GM19351 (cell line): ENCODE measurements at regions not wholly inside any gene's neighbourhood (a gene's known extent, or its start where the extent isn't known, plus 50 kb on each side); places are given as distances from the start of the nearest gene placed in this dataset.
"Not testable (repeated sequence)": the region's sequence is repeated elsewhere in the genome, so short reads cannot be mapped to it uniquely, and the experiment has no call there.

Experiments used
- ATAC-seq: cut with Tn5 transposase; IDR thresholded peaks from one replicate; pipeline ENCODE4 v1.9.1; 2021; ENCODE audit warnings: mild to moderate bottlenecking, moderate library complexity; ENCODE audit not compliant: unreplicated experiment

DNA sequence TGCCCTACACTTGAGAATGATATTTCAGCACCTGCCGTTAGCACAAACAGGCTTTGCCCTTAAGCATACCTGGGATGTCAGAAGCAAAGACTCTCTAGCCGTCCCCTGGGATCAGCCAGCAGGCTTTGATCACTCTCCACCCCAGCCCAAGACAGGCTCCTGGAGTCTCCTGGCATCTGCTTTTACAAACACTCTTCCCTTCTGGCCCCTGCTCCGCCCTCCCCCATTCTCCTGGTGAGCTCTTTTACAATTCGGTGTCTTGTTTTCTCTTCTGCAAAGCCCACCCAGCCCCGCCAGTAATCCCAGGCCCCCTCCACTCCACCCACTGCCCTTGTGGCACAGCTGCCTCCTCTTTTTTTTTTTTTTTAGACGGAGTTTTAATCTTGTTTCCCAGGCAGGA, 50.4 kb downstream of the KATNIP start:
- ATAC-seq = no peak

DNA sequence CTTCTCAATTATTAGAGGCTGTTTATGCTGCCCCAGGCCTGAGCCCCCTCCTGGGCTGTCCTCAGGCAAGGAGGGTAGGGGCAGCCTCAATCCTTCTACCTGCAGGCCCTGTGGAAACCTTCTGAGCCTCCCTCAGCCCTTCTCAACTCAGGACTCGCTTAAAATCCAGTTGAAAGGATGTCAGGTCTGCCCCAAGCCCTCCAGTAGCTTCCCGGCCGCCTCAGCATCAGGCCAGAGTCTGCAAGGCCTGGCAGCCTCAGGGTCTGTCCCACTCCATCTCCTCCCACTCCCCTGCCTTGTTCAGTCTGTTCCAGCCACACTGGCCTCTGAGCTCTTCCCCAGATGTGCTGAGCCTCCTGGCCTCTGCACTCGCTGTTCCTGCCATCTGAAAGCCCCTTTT, 52.2 kb downstream of the KATNIP start:
- no peak for ATAC-seq

DNA sequence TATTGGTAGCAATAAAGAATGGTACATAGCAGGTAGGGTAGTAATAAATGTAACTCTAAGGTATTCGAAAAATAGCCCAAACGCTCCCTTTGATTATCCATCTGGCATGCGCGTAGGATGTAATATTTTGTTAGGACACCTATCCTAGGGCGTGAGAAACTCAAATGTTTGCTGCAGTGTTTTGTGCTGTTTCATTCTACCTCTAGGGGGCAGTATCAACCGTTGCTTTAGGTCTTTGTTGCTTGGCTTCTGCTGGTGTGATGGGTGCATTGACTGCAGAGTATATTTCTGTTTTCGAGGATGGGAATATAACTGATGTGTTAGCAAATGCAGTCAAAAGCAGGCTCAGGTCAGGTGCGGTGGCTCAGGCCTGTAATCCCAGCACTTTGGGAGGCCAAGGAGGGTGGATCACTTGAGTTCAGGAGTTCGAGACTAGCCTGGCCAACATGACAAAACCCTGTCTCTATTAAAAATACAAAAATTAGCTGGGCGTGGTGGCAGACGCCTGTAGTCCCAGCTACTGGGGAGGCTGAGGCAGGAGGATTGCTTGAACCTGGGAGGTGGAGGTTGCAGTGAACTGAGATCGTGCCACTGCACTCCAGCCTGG, 55.7 kb downstream of the KATNIP start:
- ATAC-seq = not testable (repeated sequence)

DNA sequence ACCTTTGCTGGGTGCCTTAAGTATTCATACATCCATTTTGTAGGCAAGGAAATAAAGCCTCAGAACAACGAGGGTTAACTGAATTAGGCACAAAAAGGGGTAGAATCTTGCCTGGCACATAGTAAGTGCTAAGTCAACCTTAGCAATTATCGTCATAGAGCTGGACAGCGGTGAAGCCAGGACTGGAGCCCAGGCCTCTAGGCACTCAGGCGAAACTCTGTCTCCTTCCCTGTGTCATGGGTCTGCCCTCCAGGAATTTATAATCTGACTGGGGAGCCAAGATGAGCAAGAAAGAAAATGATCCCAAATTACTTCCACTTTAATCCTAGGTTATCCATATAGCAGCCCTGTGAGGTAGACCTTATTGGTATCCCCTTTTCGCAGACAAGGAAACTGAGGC, 61.4 kb downstream of the KATNIP start:
- no peak for ATAC-seq

DNA sequence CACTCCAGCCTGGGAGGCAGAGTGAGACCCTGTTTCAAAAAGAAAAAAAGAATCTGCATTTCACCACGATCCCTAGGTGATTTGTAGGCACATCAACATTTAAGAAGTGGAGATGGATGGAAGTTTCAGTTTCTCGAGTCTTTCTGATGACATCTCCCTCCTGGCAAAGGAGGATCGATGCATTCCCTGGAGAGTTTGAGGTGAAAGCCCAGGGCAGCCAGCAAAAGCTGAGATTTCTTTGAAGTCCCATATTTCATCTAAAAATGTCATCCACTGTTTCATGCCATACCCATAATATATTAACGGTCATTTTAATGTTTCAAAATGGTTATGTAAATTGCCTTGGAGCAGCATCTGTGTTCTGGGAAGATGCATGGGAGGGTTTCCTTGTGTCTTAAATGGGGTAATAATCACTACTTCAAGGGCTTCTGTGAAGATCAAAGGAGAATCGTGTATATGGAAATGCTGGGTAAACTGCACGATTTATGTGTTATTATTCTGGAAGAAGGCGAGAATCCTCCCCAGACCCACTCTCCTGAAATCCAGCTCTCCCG, 63.4 kb downstream of the KATNIP start:
- no peak for ATAC-seq

DNA sequence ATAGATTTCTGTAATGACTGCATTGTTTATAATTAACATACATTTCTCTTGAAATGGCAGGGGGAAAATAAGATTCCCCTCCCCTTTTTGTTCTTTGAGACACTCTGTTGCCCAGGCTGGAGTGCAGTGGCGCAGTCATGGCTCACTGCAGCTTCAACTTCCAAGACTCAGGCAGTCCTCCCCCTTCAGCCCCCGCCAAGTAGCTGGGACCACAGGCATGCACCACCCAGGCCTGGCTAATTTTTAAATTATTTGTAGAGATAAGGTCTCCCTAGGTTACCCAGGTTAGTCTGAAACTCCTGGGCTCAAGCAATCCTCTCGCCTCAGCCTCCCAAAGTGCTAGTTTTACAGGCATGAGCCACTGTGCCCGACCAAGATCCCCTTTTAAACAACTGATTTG, 67.7 kb downstream of the KATNIP start:
- no peak for ATAC-seq

DNA sequence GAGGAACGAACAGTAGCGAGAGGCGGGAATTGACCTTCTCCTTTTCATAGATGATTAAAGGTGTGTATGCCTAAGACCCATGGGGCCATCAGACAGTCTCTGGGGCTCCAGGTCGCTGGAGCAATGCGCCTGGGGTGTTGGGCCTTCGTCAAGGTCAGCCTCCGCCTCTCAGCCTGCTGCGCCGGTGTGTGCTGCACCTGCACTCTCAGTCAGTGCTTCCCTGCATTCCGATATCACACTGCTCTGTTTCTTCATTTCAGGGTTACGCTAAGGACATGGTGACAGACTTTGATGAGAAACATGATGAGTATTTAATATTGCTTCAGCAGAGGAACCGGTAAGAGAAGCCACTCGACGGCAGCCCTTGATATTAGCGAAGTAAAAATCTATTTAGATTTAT, 68.2 kb downstream of the KATNIP start:
- no peak for ATAC-seq

DNA sequence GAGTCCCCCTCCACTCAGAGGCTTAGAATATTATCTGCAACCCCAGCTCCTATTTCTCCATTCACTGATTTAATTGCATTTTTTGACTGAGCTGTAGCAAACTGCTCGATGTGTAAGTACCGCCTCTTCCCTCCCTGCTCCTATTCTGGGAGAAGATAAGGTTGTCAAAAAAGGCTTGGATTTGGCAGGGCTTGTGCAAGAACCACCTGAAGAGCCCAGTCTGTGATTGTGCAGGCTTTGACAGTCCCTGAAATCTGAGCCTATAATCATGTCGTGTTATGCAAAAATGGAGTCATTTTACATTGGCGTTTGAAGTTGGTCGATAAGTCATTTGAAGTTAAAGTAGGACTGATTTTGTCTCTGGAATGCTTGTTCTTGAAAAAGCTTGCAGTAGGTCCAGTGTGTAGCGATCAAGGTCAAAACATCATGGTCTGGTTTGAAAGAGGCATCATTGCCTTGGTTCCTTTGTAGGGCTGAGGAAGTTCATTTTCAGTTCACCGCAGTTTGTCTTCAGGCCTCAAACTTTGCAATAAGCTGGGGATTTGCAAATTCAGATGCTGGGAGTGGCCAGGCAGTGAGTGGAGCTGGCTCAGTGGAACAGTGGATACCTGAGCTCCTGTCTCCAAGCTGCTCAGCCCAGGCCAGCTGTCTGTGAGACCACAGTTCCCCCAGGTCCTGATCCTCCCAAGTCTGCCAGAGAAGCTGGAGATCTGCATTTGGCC, 68.8 kb downstream of the KATNIP start:
- ATAC-seq = no peak

DNA sequence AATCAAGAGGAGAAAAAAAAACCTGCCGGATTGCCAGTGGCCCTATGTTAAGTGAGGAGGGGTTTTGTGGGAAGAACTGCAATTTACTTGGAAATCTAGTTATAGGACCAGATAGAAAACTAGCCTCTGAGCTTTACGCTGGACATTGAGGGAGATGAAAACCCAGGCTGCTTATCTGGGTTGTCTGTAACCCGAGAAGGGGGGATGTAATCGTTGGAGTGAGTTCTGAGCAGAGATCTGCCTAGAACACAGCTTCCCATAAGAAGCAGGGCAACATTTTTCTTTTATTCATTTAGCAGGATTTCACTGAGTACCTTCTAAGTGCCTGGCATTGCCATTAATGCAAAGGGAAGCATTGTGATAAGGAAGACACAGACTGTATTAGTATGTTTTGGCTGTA, 70.6 kb downstream of the KATNIP start:
- no peak for ATAC-seq

DNA sequence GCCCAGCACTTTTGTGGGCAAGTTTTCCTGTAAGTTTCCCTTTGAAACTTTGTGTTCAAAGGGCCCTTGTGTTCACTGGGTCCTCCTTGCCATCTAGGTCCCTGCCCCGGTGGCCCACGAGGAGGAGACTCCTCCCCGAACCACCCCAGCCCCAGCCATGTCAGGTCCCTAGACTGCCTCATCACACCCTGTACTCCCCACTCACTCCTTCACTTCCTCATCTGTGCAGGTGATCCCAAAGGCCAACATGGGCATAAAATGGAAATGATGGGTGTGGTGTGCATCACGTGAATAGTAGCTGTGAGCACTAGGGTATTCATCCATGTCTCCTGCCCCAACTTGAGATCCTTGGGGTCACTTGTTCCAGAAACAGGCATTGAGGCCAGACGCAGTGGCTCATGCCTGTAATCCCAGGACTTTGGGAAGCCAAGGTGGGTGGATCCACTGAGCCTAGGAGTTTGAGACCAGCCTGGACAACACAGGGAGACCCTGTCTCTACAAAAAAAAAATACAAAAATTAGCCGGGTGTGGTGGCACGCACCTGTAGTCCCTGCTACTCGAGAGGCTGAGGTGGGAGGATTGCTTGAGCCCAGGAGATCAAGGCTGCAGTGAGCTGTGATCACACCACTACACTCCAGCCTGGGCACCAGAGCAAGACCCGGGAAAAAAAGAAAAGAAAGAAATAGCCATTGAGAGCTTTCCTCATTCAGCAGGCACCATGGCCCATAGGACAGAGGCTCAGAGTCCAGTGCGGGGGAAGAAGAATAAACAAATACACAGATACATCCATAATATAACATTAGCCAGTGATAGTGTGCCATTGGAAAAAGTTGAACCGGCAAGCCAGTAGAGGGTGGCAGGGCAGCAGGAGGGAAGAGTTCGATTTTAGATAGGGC, 74.5 kb downstream of the KATNIP start:
- ATAC-seq = no peak

DNA sequence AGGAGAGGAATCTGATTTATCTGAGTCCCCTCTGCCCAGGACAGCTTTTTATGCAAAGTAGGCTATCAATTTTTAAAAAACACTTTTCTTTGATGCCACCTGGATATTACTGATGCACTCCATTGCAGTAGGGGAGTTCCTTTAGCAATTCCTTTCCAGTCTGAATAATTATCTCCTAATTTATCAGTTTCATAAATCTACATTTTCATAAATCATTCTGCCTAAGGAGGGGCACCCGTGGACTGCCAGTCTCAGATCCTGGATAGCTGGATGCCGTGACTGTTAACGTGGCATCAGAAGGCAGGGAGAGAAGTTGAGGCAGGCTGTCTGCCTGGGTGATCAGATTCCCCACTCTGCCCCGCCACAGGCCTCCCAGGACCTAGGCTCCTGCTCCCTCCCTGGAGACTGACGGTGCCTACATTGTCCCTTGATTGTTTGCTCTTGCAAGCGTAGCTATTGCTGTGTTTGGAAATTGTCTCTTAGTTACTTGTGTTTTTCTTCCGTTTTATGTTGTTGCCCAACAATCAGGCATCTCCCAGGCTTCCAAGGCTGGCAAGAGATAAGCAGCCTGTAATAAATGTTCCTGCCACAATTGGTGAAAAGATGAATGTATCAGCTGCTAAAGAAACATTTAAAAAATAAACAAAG, 75.2 kb downstream of the KATNIP start:
- ATAC-seq = no peak

DNA sequence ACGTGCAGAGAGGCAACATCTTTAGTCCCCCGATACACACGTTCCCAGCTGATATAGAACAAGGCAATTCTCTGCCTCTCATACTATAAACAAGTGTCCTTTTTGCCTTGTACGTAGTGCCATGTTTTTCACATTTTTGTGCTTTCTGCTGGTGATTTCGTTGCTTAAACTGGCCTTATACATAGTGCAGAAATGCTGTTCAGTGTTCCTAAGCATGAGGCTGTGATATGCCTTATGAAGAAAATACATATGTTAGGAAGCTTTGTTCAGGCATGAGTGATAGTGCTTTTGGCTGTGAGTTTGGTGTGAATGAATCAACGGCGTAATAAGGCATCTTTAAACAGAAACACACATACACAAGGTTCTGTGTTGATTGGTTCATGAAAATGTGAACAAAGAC, 77.2 kb downstream of the KATNIP start:
- ATAC-seq = no peak

DNA sequence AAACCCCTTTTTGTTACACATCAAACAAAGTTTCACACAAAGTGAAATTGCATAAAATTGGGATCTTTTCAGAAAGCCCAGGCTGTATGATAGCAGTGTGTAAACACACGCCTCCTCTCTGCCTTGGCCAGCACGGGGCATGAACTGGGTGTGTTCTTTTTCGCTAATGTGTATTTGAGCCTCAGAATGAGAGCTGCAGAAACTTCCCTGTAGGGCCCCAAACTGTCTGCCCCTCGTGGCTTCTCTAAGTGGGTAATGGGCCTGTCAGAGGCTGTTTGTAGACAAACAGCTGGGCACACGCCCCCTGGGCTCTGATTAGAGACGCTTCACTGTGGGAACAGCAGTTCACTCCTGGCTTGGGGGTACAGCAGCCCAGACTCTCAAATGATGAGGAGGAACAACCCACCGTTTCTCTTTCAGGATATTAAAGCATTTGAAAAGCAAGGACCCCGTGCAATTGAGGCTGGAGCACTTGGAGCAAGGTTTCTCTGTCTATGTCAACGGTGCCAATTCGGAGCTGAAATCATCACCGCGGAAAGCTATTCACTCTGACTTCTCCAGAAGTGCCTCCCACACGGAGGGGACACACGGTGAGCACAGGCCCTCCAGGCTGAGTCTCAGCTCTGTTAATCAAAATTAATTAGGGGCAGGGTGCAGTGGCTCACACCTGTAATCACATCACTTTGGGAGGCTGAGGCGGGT, 78.4 kb downstream of the KATNIP start:
- ATAC-seq = no peak

DNA sequence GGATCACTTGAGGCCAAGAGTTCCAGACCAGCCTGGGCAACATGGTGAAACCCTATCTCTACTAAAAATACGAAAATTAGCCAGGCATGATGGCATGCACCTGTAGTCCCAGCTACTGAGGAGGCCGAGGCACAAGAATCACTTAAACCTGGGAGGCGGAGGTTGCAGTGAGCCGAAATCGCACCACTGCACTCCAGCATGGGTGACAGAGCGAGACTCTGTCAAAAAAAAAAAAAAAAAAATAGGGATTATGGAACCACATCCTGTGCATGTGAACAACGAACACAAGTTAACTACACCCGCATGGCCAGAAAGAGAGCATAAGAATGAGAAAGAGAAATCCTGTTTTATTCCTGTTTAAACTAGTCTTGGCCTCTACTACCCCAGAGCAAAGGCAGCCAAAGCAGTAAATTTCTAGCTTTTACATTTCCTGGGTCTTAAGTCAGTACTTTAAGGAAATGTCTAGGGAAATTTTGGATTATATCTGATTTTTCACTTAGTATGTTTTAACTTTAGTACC, 79.1 kb downstream of the KATNIP start:
- ATAC-seq = not testable (repeated sequence)

DNA sequence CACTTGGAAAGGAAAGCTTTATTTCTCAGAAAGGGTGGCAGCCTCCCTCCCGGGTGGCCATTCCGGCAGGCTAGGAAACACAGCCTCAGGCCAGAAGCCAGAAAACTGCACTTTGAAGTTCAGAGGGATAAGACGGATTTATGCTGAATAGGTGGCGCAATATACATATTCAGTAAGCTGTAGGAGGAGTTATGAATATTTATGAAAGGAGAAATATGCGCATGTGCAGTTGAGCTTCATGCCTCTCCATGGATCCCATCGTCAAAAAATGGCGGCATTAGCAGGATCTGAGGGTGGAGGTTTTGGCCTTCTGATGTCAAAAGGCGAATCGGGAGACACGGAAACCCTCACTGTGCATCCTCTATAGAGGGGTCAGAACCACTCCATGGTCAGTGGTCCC, 82.3 kb downstream of the KATNIP start:
- ATAC-seq = no peak

DNA sequence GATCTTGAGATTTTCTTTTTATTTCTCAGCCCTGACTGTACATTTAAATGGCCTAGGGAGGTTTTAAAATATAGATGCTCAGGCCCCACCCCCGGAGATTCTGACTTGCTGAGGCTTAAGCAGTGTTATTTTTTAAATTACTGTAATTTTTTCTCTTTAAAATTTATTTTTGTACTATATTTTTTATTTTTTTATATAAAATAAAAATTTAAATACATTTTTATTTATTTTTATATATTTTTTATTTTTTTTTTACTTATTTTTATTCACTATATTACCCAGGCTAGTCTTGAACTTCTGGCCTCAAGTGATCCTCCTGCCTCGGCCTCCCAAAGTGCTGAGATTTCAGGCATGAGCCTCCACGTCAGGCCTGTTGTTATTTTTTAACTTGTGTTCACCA, 83.3 kb downstream of the KATNIP start:
- ATAC-seq = no peak

DNA sequence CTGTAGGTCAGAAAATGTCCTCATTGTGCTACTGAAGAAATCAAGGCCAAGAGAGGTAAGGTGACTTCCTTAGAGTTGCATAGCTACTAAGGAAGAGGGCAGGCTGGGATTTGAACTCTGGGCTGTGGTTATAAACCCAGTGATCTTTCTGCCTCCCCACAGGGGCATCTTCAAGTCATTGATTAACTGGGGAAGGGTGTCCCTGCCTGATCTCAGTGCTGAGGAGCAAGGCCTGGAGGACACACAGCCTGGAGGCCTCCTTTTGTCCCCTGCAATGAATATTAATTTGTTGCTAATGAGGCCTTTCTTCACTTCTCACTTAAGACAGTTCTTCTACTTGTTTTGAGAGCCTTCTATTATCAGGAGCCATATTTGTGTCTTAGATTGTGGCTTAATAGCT, 83.8 kb downstream of the KATNIP start:
- no peak for ATAC-seq

DNA sequence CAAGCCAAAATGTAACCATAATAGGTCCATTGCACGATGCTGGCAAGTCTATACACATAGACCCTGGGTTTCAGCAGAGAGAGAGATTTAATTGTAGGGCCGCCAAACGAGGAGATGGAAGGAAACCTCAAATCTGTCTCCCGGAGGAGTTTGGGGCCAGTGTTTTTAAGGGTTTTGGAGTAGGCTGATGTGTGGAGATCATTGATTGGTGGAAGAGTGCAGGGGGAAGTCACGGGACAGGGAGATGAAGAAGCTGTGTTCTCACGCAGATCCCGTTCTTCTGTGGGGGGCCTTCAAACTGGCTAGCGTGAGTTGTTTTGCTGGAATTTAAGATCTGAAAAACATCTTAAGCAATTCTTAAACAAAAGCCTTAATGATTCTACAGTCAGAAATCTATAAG, 84.8 kb downstream of the KATNIP start:
- ATAC-seq = no peak

DNA sequence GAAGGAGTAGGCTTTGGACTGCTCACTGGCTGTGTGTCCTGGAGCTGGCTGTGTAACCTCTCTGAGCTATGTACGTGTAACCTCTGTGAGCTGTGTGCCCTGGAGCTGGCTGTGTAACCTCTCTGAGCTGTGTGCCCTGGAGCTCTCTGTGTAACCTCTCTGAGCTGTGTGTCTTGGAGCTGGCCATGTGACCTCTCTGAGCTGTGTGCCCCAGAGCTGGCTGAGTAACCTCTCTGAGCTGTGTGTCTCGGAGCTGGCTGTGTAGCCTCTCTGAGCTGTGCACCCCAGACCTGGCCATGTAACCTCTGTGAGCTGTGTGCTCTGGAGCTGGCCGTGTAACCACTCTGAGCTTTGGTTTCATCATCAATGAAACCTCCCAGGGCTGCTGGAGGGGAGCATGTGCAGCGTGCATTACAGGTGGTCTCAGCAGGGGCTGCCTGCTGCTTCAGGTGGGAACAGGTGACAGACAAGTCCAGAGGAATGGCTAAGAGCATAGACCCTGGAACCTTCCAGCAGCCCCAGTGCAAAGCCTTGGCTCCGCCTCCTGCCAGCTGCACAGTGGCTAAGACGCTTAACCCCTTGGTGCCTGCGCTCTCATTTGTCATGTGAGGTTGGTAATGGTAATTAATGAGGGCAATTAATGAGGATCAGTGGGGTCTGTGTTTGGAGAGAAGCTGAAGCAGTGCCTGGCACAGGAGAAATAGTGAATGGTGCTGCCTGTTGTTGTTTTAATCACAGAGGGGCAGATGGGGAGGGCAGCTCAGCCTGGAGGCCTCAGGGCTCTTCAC, 86.7 kb downstream of the KATNIP start:
- no peak for ATAC-seq
